HG03460 (cell line): ENCODE measurements at regions not wholly inside any gene's neighbourhood (a gene's known extent, or its start where the extent isn't known, plus 50 kb on each side); places are given as distances from the start of the nearest gene placed in this dataset.

Experiments used
- ATAC-seq: cut with Tn5 transposase; IDR thresholded peaks from one replicate; pipeline ENCODE4 v1.9.1; 2021; ENCODE audit not compliant: unreplicated experiment

DNA sequence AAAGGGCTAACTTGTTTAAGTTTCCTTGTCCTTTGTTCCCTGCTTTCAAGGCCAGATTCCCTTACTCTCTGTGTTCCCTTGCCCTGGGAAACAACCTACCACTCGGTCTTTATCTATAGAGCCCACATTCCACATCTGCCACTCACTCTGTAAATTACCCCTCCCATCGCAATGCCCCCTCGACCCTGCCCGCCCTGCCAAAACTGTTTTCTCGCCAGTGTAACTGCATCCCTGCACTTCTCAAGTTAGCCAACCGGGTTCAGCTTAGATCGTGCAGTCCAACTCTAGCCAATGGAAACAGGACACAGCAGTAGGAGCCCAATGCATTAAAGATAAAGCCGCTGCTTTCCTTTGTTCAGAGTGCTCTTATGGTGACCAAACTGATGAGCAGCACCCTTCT, 263.6 kb downstream of the TBL1XR1 start:
- no peak for ATAC-seq

DNA sequence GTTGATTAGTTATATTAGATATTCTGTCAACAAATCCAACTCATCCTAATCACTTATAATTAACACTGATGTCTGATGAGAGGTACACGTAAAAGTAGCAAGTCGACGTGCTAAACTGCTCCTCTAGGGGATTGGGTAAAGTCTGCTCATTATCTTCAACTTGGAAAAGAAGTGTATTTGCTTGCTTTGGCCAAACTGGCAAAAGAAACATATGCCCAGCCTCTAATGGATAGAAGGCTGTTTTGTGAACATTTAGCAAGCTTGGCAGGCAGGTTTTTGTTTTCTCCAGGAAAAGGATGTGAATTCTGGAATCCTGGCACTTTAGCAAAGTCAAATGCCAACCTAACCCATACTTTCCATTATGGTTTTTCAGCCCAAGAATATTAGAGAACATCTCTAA, 264.8 kb downstream of the TBL1XR1 start:
- no peak for ATAC-seq

DNA sequence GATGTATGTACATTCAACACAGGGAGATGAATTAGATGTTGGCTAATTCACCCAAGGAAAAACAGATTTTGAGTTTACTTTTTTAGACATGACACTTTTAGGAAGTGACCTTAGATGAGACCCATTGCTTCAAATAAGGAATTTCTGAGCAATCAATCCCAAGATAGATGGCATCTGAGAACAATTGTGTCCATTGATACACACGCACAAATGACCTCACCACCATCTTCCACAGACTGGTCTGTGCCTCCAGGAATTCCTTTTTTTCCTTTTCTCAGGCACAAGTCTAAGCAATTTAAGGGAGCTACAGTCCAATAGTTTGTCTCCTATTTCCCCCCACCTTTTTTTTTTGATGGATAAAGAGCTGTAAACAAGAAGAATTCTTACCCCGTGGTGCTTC, 265.3 kb downstream of the TBL1XR1 start:
- no peak for ATAC-seq

DNA sequence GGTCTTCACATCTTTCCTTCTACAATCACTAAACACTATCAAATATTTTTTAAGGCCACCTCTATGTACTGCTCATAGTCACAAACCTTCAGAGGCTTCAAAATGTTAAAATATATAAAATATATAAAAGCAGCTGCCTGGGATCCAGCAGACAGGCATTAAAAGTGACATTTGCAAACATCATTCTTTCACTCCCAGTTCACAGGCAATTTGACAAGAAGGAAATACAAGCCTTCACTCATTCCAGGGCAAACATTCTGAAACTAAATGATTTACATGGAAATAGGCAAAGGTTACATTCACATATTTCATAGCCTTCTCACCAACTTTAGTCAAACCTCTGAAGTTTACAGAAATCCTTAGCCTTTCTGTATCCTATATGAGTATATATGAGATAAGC, 266.3 kb downstream of the TBL1XR1 start:
- no peak for ATAC-seq

DNA sequence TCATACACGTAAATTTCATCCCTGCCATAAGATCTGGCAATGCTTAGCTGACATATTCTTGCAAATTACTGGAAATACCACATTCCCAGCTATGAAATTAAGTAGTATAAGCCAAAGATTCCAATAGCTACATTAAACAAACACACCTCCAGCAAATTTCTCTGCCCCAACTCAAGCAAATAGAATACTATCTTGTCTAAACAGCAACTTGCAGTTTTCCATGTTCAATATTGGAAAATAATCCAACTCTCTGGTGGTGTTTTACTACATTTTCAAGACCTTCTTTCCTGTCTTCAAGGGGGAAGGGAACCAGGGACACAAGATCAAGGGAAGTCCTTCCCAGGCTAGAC, 268.7 kb downstream of the TBL1XR1 start:
- no peak for ATAC-seq

DNA sequence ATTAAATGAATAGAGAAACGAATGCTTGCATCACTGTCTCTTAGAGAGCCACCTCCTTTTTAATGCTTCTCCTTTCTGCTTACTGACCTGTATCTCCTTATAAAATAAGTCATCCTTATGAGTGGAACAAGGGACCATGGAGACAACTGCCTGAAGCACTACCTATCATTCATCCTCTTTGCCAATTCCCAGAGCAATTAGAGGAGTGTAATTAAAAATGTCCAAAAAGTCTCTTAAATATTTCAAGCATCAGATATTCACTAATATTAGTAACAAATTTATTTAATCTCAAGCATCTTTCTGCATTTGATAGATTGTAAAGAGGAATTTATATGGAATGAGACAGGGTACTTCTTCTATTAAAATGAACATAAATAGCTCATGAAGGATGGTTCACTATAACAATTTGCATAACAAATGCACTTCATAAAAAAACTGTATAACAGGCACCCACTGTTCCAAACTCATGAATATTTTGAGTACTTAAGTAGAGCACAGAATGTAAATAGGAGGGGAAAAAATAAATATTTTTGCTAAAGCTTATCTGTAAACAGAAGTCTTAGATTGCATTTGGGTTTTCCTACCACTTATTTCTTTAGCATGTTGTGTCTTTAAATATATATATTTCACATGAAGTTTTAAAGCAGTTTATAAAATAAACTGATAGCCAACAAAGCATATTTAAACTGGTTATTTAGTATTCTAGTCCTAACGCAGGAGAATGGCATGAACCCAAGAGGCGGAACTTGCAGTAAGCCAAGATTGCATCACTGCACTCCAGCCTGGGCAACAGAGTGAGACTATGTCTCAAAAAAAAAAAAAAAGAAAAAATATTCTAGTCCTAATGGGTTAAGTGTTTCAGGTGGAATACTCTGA, 269.3 kb downstream of the TBL1XR1 start:
- ATAC-seq: no peak

DNA sequence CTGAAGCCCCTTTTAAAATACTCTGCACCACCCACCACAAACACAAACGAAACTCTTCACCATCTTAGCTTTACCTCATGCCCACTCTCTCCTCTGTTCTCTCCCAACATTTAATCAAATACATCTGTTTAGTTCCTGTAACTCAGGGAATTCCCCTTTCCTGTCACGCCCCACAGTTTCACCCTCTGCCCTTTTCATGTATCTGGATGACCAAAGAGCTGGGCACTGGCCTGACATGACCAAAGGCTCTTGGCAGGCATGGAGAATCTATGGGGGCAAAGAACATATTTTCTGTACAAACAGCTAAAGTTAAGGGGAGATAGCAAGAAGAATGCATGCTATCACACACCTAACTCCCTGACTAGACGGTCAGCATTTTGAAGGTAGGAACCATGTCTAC, 270.0 kb downstream of the TBL1XR1 start:
- ATAC-seq: no peak

DNA sequence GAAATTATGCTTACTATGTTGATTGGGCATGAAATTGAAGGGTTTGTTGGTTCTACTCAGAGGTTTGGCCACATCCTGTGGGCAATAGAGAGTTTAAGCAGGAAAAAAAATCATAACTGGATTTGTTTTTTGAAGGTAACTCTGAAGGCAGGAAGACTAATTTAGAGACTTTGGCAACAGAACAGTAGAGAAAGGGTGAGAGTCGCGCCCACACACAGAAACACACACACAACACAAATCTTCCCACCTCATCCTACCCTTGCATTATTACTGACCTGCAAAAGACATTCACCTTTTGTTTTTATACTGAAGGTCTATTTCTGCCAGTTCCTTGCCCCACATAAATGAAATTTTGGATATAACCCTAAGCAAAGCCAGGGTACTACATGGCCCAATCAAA, 270.6 kb downstream of the TBL1XR1 start:
- ATAC-seq: no peak

DNA sequence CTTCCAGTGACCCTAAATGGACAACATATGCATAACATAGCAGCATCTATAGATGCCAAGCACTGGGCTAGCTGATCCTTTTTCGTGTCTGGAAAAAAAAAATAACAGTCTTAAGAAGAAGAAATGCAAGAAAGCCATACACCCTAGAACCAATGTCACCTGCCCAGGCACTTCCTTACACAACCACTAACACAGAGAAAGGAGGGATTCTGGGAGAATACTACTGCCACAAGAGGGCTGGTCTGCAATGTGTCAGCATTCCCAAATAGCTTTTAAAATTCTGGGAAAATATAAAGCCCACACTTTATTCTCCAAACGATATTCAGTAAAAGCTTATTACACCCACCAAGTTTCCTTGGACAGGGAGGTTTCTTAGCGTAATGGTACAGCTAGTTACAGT, 271.2 kb downstream of the TBL1XR1 start:
- no peak for ATAC-seq

DNA sequence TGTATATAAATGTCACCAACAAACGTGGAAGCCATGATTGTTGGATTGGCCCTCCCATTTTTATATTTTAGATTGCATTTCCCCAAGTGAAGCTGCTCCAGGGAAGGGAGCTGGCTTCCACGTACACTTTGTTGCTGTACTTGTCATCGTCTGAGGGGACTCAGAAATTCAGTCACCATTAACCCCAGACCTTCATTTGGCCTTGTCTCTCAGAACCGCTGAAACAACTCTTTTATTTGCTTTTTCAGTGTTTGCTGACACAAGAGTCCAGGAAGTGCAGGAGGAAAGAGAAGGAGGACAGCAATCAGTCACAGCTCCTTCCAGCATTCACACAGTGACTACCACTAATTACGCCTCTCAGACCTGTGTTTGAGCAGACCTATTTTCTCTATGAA, 276.5 kb downstream of the TBL1XR1 start:
- no peak for ATAC-seq

DNA sequence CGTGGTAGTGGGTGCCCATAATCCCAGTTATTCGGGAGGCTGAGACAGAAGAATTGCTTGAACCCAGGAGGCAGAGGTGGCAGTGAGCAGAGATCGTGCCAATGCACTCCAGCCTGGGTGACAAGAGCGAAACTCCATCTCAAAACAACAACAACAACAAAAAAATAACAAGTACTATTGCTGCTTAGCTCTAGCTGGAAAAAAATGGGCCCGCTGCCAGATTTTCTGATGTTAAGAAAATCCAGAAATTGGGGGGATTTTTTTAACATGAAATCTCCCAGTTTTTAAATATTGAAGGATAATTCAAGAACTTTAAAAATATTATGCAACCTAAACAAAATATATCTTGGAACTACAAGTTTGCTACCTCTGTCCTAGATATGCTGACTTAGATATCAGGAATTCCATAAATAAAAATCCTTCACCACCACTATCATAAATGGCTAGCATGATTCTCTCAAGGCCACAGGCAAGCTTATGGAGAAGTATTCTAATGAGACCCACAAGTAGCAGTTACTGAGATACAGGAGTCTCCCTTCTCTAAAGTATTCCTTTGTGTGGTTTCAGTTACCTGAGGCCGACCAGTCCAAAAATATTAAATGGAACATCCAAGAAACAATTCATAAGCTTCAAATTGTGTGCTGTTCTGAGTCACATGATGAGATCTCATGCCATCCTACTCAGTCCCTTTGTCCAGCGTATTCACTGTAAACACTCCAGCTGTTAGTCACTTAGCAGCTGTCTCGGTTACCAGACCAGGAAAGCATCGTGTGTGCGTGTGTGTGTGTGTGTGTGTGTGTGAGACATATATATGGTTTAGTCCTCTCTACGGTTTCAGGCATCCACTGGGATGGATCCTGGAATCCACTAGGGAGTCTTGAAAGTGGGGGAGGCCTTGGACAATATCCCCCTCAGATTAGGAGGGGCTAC, 277.2 kb downstream of the TBL1XR1 start:
- no peak for ATAC-seq

DNA sequence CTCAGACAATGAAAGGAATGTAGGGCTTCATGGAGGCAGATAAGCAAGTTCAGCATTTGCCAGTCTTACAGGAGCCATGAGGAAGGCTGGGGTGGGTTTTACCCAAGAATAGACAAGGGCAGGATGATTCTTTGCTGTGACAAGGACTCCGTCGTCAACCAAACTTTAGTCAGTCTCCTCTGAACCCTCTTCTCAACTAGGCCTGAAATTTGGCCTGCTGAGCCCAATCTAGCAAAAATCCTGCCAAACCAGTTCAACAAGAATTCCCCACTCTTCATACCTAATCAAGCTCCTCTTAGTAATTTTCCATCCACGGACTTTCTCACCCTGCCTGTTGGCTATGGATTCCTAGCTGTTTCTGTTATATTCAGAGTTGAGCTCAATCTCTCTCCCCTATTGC, 280.5 kb downstream of the TBL1XR1 start:
- ATAC-seq: no peak

DNA sequence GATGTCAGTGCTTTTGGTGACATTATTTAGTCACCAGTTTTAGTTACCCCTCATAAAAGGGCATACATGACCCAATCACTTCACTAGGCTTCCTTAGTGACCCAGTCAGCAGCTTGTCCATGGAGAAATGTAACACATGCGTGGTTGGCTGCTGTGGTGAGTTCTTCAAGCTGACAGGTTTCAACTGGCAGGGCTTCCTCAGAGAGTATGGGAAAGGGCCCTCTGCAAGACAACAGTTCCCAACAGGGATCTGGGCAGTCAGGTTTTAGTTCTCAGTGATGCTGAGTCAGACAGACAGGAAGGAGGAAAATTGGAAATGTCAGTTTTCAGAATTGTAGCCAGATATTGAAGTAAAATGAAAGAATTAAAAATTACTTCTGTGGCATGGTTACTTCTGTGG, 282.5 kb downstream of the TBL1XR1 start:
- ATAC-seq: no peak

DNA sequence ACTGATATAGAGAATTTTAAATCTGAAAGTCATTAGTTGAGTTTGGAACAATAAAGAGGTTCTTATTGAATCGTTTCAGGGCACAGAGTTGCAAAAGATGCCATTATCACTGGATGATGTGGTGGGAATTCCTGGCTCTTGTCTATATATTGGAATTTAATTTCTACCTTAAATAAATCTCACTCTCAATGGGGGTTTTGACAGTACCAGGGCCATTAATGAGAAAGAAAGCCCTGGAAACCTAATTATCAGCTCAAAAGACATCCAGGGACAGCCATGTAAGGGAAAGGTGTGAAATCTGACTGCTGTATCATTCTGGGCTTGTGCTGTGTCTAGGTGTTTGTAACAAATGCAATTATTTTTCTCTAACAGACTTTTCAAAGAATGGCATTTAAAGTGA, 285.7 kb downstream of the TBL1XR1 start:
- no peak for ATAC-seq

DNA sequence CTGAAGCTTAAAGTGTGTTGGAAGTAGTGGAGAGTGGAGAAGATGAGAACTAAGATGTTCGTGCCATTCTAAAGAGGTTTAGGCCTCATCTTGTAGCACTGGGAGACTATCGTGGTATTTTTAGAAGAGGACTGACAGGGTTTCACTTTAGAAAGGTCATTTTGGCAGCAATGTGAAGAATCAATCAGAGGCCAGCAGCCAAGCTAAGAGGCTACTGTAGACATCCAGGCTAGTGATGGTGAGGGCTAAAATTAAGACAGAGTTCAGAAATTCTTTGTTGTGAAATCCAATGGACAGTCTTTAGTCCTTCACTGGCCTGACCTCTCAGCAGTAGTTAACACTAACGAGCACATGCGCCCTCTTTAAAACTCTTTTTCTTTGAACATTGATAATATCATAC, 288.2 kb downstream of the TBL1XR1 start:
- no peak for ATAC-seq

DNA sequence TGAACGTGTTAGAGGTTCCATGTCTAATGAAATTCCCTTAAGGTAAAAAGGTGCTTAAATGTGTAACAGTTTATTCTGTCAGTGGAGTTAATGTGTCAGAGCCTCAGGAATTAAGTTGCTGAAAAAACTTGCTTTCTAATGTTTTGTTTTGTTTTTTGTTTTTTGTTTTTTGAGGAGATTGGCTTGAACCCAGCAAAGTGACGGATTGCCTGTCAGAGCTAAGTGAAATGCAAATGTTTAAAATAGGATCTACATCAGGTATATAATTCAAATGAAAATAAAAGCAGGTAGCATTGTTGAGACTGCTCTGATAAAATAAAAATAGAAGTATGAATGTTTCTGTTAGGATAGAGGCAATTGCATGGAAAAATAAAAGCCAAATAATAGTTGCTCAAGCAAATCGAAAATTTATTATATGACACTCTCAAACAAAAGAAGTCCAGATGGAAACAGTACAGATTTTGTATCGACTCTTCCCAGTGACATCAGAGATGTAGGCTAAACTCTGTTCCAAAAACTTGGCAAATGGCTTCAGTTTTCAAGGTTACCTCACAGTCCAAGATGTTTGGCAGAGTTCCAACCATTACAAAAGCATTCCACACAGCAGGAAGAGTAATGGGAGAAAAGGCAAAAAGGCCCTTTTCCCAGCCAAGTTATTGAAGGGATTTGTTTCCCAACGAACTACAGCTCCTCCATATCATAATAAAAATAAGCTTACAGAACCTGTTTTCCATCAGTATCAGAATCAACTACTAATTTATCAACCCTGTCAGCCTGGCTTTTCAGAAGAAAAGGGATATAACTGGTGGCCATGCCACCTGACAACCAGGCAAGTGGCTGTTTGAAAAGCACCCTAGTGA, 291.0 kb downstream of the TBL1XR1 start:
- ATAC-seq: no peak

DNA sequence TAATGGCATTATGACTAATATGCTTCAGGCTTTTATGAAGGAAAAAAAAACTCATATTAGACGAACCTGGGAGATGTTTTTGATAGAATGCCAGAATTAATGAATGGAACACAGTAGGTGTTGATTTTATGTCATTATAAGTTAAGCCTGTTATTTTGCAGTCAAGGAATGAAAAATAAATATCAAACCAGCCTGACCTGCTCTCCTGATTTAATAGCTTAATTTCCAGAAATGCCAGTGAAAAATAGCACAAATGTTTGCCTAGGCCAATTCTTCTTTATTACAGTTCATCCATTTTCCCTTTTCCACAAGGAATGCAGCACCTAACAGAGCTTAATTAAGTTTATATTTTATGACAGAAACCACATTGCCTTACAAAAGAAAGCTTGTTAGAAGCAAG, 292.0 kb downstream of the TBL1XR1 start:
- no peak for ATAC-seq

DNA sequence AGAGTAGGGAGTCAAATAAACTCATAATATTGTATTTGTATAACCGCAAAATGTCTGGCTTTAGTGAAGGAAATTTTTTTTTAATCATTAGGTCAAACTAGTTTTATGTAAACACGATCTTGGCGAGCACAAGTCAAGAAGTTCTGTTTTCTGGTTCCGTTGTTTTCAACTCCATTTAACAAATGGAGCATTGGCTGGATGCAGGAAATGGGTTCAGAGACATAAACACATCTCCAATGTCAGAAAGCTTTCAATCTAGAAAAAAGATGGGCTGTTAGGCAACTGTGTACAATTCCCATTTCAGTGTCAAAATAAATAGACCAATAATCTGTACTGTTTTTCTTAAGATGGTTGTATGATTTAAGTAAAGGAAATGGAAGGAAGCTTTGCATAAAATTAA, 292.8 kb downstream of the TBL1XR1 start:
- ATAC-seq: no peak

DNA sequence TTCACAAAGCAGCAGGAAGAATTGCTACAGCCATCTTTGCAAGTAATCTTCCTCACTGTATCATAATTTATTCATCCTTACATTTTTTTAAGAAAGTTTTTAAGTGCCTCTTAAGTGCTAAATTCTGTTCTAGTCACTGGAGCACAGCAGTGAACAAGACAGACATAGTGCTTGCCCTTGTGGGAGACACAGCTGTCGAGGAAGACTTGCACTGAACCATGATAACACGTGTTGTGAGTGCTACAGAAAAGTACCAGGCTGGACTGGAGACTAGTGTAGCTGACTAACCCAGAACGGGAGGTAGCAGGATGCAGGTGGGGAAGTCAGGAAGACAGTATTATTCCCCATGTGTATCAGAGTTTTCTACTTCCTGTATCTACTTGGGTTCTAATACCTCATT, 300.6 kb downstream of the TBL1XR1 start:
- ATAC-seq: no peak

DNA sequence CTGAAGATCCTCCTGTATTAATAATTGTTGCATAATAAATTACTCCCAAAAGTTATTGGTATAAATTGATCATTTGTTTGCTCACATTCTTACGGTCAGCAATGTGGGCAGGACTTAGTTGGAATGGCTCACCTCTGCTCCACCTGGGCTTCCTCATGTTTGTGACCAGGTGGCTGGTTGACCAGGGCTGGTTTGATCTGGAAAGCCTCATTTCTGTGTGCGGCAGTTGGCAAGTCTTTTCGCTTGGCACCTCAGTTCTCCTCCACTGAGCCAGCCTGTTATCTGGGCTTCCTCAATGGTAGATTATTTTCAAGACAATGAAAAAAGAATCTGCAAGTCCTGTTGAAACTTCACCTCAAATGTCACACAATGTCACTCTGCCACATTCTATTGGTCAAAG, 301.1 kb downstream of the TBL1XR1 start:
- ATAC-seq: no peak

DNA sequence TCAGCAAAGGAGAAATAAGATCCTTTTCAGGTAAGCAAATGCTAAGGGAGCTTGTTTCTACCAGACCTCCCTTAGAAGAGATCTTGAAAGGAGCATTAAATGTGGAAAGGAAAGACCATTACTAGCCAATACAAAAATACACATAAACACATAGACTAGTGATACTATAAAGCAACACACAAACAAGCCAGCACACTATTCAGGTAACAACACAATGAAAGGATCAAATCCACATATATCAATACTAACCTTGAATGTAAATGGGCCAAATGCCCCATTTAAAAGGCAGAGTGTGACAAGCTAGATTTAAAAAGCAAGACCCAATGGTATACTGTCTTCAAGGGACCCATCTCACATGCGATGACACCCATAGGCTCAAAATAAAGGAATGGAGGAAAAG, 317.6 kb downstream of the TBL1XR1 start:
- ATAC-seq: no peak
